ENCODE measurements at regions not wholly inside any gene's neighbourhood (a gene's known extent, or its start where the extent isn't known, plus 50 kb on each side); places are given as distances from the start of the nearest gene placed in this dataset.

DNA sequence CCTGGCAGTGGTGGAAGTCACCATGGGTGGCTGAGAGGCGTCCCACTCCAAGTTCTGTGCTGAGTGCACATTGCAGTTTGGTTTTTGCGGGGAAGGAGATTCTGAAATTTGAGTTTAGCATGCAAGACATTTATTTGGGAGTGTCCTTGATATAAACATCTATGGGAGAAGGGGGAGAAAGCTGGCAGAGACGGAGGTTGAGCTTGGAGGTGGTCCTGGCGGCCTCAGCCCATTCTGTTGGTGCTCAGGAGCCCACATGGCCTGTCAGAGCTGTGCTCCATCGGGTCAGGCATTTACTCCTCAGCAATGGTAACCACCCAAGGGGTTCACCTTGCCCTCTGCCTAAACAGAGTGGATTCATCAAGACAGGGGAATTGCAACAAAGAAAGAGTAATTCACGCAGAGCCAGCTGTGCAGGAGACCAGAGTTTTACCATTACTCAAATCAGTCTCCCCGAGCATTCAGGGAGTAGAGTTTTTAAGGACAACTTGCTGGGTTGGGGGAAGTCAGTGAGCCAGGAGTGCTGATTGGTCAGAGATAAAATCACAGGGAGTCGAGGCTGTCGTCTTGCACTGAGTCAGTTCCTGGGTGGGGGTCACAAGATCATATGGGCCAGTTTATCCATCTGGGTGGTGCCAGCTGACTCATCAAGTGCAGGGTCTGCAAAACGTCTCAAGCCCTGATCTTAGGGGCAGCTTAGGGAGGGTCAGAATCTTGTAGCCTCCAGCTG, 323.3 kb upstream of the TMEM132C start:
- TF ChIP-seq, protein P1, sequence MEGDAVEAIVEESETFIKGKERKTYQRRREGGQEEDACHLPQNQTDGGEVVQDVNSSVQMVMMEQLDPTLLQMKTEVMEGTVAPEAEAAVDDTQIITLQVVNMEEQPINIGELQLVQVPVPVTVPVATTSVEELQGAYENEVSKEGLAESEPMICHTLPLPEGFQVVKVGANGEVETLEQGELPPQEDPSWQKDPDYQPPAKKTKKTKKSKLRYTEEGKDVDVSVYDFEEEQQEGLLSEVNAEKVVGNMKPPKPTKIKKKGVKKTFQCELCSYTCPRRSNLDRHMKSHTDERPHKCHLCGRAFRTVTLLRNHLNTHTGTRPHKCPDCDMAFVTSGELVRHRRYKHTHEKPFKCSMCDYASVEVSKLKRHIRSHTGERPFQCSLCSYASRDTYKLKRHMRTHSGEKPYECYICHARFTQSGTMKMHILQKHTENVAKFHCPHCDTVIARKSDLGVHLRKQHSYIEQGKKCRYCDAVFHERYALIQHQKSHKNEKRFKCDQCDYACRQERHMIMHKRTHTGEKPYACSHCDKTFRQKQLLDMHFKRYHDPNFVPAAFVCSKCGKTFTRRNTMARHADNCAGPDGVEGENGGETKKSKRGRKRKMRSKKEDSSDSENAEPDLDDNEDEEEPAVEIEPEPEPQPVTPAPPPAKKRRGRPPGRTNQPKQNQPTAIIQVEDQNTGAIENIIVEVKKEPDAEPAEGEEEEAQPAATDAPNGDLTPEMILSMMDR (IDR thresholded peaks at IDR 0.05; ENCODE audit: extremely low read depth in 1 of 2, insufficient read depth in 1 of 2, low read depth in 1 of 2, low read length in 2 of 2), result no peak
- TF ChIP-seq EZH2 (IDR thresholded peaks at IDR 0.05; ENCODE audit: borderline replicate concordance, low read depth, low read length, severe bottlenecking) (no peak), POLR2A (IDR thresholded peaks at IDR 0.05; ENCODE audit: low read depth, low read length) (no peak), POLR2AphosphoS5 (IDR thresholded peaks at IDR 0.05; ENCODE audit: insufficient read depth, low read depth, low read length) (no peak), MYC (IDR thresholded peaks at IDR 0.05; ENCODE audit: low read depth, low read length) (no peak), JUN (IDR thresholded peaks at IDR 0.05; ENCODE audit: borderline replicate concordance, insufficient read depth, insufficient read length, low read depth) (no peak), FOS (IDR thresholded peaks at IDR 0.05; ENCODE audit: borderline replicate concordance, insufficient read depth, low read length) (no peak), GATA2 (IDR thresholded peaks at IDR 0.05; ENCODE audit: insufficient read depth, insufficient read length, low read depth, low read length) (no peak)
- TF ChIP-seq, protein P2, sequence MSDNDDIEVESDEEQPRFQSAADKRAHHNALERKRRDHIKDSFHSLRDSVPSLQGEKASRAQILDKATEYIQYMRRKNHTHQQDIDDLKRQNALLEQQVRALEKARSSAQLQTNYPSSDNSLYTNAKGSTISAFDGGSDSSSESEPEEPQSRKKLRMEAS (IDR thresholded peaks at IDR 0.05; ENCODE audit: insufficient read depth, insufficient read length), result no peak

All from endothelial cell of umbilical vein (primary cell).